AG04449 (cell line): ENCODE measurements at regions not wholly inside any gene's neighbourhood (a gene's known extent, or its start where the extent isn't known, plus 50 kb on each side); places are given as distances from the start of the nearest gene placed in this dataset.

ENCODE experiments used
- CTCF ChIA-PET: fragments of 350-600 bp; formaldehyde crosslinking; extraction: SDS; loops from one replicate; lab custom pipeline; 2021; ENCODE audit warnings: antibody characterized with exemption; lab: Yijun Ruan, JAX
- POLR2A ChIA-PET: fragments of 400-600, 350-600 bp; formaldehyde crosslinking; extraction: SDS; loops from one replicate; lab custom pipeline; 2020; ENCODE audit warnings: antibody characterized with exemption, inconsistent platforms; lab: Yijun Ruan, JAX
- DNase-seq: peaks from one replicate; pipeline ENCODE4 v3.0.0-alpha.2; 2010; ENCODE audit warnings: low read depth, low spot score
- H3K4me3 ChIP-seq: 2 replicates; pipeline ENCODE4 v1.5.1; 2011; ENCODE audit warnings: low read depth, mild to moderate bottlenecking, control low read depth, low read length
- TF ChIP-seq, protein P1 (sequence below): IDR thresholded peaks from one replicate; pipeline ENCODE4 v1.5.1; 2011; ENCODE audit warnings: mild to moderate bottlenecking, moderate library complexity, low read length, control low read depth, inconsistent platforms; ENCODE audit not compliant: insufficient read depth; ENCODE audit errors: missing control alignments

DNA sequence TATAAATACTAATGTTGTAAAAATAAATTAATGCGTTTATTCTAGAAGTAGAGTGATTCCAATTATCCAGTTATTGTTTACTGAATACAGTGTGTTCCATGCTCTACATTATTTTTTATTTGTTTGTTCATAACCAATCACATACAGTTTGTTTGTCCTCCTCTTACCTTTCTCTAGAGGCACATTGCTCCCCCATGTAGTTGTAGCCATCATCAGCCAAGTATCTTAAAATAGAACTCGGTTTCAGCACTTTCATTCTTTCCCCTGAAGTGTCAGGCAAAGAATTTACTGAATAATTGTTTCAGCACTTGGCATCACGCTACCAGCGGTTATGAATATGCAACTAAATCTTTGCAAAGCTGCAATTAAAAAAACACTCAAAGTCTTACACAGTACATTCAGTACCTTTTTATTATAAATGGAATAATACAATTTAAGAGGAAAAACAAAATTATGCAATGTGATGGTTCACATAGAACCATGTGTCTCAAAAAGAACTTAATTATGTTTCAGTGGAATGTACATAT, 448.6 kb upstream of the ATP10A start:
- ChIA-PET CTCF (no interaction called here), POLR2A (no interaction called here)
- no peak for DNase-seq
- TF ChIP-seq, protein P1, sequence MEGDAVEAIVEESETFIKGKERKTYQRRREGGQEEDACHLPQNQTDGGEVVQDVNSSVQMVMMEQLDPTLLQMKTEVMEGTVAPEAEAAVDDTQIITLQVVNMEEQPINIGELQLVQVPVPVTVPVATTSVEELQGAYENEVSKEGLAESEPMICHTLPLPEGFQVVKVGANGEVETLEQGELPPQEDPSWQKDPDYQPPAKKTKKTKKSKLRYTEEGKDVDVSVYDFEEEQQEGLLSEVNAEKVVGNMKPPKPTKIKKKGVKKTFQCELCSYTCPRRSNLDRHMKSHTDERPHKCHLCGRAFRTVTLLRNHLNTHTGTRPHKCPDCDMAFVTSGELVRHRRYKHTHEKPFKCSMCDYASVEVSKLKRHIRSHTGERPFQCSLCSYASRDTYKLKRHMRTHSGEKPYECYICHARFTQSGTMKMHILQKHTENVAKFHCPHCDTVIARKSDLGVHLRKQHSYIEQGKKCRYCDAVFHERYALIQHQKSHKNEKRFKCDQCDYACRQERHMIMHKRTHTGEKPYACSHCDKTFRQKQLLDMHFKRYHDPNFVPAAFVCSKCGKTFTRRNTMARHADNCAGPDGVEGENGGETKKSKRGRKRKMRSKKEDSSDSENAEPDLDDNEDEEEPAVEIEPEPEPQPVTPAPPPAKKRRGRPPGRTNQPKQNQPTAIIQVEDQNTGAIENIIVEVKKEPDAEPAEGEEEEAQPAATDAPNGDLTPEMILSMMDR: no peak
- no peak overlapping the region for H3K4me3 ChIP-seq

DNA sequence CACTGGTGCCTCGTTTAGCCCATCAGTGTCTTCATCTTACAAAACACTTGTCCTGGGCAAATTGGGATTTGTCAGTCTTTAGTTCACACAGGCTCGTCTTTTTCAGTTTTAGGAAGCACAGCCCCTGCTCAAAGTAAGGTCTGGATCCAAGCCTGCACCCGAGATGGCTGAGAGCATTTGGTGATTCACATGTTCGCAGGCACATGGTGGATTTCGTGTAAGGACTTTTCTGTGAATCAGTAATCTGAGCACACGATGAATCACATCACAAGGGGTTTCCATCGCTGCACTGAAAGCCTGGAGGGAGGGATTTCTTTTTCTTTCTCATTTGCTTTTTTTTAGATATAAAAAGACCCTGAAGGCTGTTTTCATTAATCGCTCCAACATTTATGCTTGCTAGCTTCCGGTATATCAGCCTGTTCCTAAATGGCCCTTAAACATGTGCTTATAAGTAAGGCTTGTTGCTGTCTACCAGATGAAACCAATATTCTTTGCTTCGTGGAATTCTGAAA, 435.6 kb upstream of the ATP10A start:
- POLR2A ChIA-PET: no interaction called here
- no peak overlapping the region for H3K4me3 ChIP-seq
- CTCF ChIA-PET: no interaction called here
- TF ChIP-seq, protein P1: no peak
- DNase-seq: no peak

DNA sequence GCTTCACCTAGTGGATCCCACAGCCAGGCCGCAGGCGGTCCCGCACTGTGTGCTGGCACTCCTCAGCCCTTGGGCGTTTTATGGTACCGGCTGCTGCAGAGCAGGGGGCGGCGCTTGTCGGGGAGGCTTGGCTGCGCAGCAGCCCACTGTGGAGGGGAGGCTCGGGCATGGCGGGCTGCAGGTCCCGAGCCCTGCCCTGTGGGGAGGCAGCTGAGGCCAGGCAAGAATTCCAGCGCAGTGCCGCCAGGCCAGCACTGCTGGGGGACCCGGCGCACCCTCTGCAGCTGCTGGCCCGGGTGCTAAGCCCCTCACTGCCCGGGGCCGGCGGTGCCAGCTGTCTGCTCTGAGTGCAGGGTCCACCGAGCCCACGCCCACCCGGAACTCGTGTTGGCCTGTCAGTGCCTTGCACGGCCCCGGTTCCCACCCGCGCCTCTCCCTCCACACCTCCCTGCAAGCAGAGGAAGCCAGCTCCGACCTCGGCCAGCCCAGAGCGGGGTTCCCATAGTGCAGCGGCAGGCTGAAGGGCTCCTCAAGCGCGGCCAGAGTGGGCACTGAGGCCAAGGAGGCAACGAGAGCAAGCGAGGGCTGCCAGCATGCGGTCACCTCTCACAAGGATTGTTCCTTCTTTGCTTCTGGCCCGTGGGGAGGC, 435.0 kb upstream of the ATP10A start:
- POLR2A ChIA-PET: no interaction called here
- no peak overlapping the region for H3K4me3 ChIP-seq
- DNase-seq: no peak
- TF ChIP-seq, protein P1: no peak
- CTCF ChIA-PET: no interaction called here

DNA sequence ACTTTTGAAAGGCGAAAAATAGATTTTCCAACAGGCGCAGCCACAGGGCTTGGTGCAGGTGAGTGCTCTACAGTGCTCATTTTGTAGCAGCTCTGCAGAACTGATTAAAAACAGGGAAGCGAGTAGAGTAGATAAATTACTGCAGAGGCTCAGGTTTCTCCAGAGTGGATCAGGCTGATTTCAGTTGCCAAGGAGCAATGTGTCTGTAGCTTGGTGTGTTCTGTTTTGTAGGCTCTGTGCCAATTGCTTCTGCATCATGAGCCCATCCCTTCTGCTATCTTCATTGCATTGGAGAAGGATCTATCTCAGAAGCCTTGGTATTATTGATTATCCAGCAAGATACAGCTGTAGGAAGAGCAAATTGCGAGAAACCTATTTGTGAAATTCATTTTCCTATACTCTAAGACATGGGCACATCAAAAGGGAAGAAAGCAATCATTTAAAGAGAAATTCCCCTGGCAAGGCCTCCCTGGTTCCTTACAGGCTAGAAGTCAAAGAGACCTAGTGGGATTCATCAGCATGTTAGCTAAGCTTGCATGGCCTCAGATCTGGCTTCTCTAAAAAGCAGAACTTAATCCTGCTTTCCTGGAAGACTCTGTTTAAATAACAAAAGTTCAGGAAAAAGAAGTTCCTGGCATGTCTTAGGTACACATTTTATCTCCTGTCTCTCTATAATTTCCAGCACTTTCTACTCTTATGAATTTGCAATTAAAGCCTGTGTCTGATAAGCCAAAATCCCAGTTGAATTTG, 432.4 kb upstream of the ATP10A start:
- no peak overlapping the region for H3K4me3 ChIP-seq
- CTCF ChIA-PET: no interaction called here
- POLR2A ChIA-PET: no interaction called here
- DNase-seq: no peak
- TF ChIP-seq, protein P1: no peak

DNA sequence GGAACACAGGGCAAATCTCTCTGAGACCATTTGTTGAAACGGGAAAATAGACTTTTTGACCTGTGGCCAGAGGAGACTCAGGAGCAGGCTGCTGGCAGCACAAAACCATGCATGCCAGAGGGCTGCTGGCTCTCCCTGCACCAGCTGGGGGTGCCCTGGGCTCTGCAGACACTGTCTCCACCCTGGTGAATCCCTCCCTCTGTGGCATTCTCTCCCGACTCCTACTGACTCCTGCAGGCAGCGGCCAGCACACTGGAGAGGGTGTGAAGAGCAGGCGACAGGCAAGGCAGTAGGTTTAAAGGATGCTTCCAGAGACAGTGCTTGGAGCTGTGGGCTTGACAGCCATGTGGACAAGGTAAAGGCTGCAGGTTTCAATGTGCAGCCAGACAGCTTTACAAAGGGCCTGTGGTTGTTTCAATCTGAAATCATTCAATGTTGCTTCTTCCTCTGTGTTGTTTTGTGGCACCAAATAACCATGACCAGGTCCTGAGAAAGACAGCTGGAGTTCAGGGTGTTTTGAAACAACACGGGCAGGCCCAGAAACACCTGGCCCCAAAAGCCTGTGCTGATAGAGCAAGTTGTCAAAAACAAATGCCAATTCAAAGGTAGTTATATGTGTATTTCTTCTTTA, 431.0 kb upstream of the ATP10A start:
- no peak overlapping the region for H3K4me3 ChIP-seq
- DNase-seq: no peak
- CTCF ChIA-PET: no interaction called here
- TF ChIP-seq, protein P1: no peak
- POLR2A ChIA-PET: no interaction called here

DNA sequence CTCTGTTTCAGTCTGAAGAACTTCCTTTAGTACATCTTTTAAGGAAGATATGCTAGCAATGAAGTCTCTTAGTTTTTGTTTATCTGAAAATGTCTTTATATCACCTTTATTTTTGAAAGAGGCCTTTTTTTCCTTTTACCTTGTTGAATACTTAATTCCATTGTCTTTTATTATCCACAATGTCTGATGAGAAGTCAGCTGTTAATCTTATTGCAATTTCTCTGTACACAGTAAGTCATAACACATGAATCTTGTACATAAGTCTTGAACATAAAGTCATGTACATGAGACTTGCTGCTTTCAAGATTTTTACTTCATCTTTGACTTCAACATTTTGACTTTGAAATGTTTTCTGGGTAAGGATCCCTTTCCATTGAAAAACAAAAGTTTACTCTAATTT, 424.3 kb upstream of the ATP10A start:
- POLR2A ChIA-PET: no interaction called here
- TF ChIP-seq, protein P1: no peak
- H3K4me3 ChIP-seq: no peak overlapping the region
- CTCF ChIA-PET: no interaction called here
- no peak for DNase-seq
